AG04450 (cell line): ENCODE measurements at regions not wholly inside any gene's neighbourhood (a gene's known extent, or its start where the extent isn't known, plus 50 kb on each side); places are given as distances from the start of the nearest gene placed in this dataset.

Experiments used
- CTCF ChIA-PET: fragments of 300-600, 350-600 bp; formaldehyde crosslinking; extraction: SDS; loops from one replicate; lab custom pipeline; 2022; ENCODE audit warnings: antibody characterized with exemption, inconsistent platforms; lab: Charles Lee
- POLR2A ChIA-PET: fragments of 350-600 bp; formaldehyde crosslinking; extraction: SDS; loops from one replicate; lab custom pipeline; 2021; ENCODE audit warnings: antibody characterized with exemption, inconsistent platforms; lab: Yijun Ruan, JAX
- DNase-seq: peaks from one replicate; pipeline ENCODE4 v3.0.0-alpha.2; 2011; ENCODE audit warnings: low read depth, low spot score
- H3K27ac ChIP-seq: one replicate; pipeline ENCODE4 v1.5.1; 2012; ENCODE audit warnings: low read depth, low read length, control low read depth
- H3K27me3 ChIP-seq: one replicate; pipeline ENCODE4 v1.6.0; 2012; ENCODE audit warnings: low read length; ENCODE audit not compliant: control insufficient read depth, insufficient read depth
- H3K4me3 ChIP-seq: 2 replicates; pipeline ENCODE4 v1.5.1; 2011; ENCODE audit warnings: mild to moderate bottlenecking, low read depth, low read length, control low read depth
- H3K9me3 ChIP-seq: 2 replicates; pipeline ENCODE4 v1.5.1; 2012; ENCODE audit warnings: low read length; ENCODE audit not compliant: control insufficient read depth, insufficient read depth
- CTCF ChIP-seq: IDR thresholded peaks from 2 replicates; pipeline ENCODE4 v1.5.1; 2011; ENCODE audit warnings: low read depth, low read length, control low read depth, inconsistent platforms

- Histone ChIP-seq H3K9me3 (no peaks in the 10 kb centered on the region), H3K27me3 (no peaks in the 10 kb centered on the region), H3K27ac (no peak overlapping the region), H3K4me3 (no peak overlapping the region)
- no peak for DNase-seq
- POLR2A ChIA-PET = no interaction called here
- CTCF ChIA-PET = interaction anchor here (1.6 kb wide), 1 partner anchor 195 kb away, joined by 7 read pairs; no protein-coding TSS in a partner anchor
- no peak for TF ChIP-seq CTCF
Observed at GRCh38 chr12:18990856-18991255, 138.7 kb upstream of the PLEKHA5 start.

- H3K4me3 ChIP-seq = no peak overlapping the region
- no peak for DNase-seq
- no peak for TF ChIP-seq CTCF
- CTCF ChIA-PET = interaction anchor here (1.1 kb wide), 1 partner anchor 194 kb away, joined by 4 read pairs; no protein-coding TSS in a partner anchor
- H3K27me3 ChIP-seq = no peaks in the 10 kb centered on the region
- no peaks in the 10 kb centered on the region for H3K9me3 ChIP-seq
- POLR2A ChIA-PET = no interaction called here
- H3K27ac ChIP-seq = no peak overlapping the region
Observed at GRCh38 chr12:18992336-18992735, 137.2 kb upstream of the PLEKHA5 start.

GRCh38 chr12:18998343-18999261, 130.9 kb upstream of the PLEKHA5 start:
- TF ChIP-seq CTCF = no peak
- ChIA-PET CTCF (interaction anchor here (0.6 kb wide), 1 partner anchor 1200 kb away, joined by 3 read pairs; no protein-coding TSS in a partner anchor), POLR2A (interaction anchor here (1.1 kb wide), 1 partner anchor 20 kb away, joined by 3 read pairs; no protein-coding TSS in a partner anchor)
- no peaks in the 10 kb centered on the region; the same call in 1 of the 2 replicates for H3K9me3 ChIP-seq
- DNase-seq = peak; percentile 71
- no peaks in the 10 kb centered on the region for H3K27me3 ChIP-seq
- H3K4me3 ChIP-seq = no peak overlapping the region
- peak overlapping the region; percentile 84 for H3K27ac ChIP-seq

- Histone ChIP-seq H3K4me3 (no peak overlapping the region), H3K27me3 (no peaks in the 10 kb centered on the region), H3K27ac (no peak overlapping the region), H3K9me3 (no peaks in the 10 kb centered on the region; the same call in 1 of the 2 replicates)
- TF ChIP-seq CTCF = no peak
- no peak for DNase-seq
- ChIA-PET CTCF (no interaction called here), POLR2A (no interaction called here)
Observed at GRCh38 chr12:19000836-19001235, 128.7 kb upstream of the PLEKHA5 start.

GRCh38 chr12:19002216-19002615, 127.3 kb upstream of the PLEKHA5 start:
- ChIA-PET CTCF (no interaction called here), POLR2A (no interaction called here)
- DNase-seq = no peak
- Histone ChIP-seq H3K4me3 (no peak overlapping the region), H3K9me3 (no peaks in the 10 kb centered on the region; the same call in 1 of the 2 replicates), H3K27me3 (no peaks in the 10 kb centered on the region), H3K27ac (no peak overlapping the region)
- no peak for TF ChIP-seq CTCF
